GM18858 (cell line): ENCODE measurements at regions not wholly inside any gene's neighbourhood (a gene's known extent, or its start where the extent isn't known, plus 50 kb on each side); places are given as distances from the start of the nearest gene placed in this dataset.
A peak's percentile ranks its signal among the peaks of the same experiment; 100 is the strongest.
"Not testable (repeated sequence)": the region's sequence is repeated elsewhere in the genome, so short reads cannot be mapped to it uniquely, and the experiment has no call there.

ENCODE experiments used
- ATAC-seq: cut with Tn5 transposase; IDR thresholded peaks from one replicate; pipeline ENCODE4 v1.9.1; 2021; ENCODE audit not compliant: unreplicated experiment

DNA sequence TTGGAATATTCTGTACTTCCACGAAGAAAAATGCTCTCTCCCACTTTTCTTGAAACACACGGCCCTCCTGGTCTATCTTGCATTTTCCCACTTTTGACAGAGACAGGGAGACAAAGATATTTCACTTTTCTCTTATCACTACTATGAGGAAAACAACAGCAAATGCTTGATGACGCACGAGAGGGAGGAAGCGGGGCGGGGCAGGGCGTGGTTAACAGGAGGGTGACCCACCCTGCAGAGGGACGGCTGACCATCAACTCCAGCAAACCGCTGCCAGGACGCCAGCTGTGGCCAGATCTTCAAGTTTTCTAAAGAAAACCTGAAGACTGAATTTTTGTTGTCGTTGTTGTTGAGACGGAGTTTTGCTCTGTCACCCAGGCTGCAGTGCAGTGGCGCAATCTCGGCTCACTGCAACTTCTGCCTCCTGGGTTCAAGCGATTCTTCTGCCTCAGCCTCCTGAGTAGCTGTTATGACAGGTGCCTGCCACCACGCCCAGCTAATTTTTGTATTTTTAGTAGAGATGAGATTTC, 63.8 kb downstream of the NSUN5 start:
- not testable (repeated sequence) for ATAC-seq

DNA sequence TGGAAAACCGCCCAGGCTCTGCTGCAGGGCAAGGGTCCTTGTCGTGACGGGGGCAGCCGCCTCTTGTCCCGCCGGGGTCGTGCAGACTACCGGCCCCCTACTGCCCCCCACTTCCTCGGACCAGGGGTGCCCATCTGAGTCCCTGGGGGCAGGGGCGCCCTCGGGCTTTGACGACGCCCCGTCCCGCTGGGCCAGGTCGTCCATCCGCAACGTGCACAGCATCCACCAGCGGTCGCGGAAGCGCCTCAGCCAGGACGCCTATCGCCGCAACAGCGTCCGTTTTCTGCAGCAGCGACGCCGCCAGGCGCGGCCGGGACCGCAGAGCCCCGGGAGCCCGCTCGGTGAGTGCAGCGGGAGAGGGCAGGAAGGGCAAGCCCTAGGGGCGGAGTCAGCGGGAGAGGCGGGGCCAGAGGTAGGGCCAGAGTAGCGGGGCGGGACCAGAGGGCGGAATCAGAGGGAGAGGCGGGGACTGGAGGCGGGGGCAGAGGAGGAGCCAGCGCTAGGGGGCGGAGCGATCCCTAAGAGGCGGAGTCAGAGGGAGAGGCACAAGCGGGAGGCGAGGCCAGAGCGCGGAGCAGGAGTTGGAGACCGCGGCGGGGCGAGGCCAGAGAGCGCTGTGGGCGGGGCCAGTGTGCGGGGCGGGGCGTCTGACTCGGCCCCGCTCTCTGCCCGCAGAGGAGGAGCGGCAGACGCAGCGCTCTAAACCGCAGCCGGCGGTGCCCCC, 73.5 kb downstream of the NSUN5 start:
- ATAC-seq, result peak; percentile 76

DNA sequence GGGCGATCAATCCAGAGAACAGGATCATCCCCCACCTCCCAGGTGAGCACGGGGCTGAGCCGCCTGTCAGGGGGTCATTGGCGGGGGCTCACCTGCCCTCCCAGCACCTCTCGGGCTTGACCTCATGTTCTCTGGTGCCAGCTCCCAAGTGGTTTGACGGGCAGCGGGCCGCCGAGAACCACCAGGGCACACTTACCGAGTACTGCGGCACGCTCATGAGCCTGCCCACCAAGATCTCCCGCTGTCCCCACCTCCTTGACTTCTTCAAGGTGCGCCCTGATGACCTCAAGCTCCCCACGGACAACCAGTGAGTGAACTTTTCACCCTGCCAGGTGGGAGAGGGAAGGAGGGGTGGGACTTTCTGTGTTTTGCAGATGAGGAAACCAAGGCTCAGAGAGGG, 82.9 kb downstream of the NSUN5 start:
- ATAC-seq, result not testable (repeated sequence)

DNA sequence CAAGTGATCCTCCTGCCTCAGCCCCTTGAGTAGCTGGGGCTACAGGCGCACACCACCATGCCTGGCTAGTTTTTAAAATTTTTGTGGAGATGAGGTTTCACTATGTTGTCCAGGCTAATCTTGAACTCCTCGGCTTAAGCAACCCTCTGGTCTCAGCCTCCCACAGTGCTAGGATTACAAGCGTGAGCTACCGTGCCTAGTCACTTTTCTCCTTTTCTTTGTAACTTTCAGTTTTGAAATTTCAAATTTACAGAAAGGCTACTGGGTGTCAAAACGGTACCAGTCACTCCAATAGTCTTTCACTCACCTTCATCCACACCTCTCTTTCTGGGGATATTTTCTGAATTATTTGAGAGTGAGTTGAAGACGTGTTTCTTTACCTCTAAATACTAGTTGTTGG, 86.9 kb downstream of the NSUN5 start:
- ATAC-seq, result peak; percentile 32

DNA sequence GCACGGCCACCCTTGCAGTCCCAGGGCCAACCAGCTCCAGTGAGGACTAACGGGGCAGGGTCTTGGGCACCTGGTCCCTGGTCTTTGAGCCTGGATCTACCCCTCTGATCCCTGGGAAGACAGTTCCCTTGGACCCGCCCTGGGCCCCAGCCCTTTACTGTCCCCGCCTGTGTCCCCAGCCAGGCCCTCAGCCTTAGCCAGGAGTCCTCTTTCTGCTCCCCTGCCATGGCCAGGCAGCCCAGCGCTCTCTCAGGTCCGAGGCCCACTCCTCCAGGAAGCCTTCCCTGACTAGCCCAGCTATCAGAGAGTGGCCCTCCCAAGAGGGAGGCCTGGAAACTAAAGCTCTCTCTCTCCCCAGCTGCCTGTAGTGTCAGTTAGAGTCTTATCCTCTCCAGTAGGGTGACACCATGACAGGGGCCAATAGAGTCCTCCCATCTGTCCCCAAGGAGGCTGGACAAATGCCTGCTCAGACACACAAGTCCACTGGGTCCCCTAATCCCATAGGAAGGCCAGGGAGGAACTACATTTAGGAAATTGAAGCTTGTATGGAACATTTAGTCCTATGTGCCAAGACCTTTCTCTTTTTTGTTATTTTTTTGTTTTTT, 87.8 kb downstream of the NSUN5 start:
- not testable (repeated sequence) for ATAC-seq

DNA sequence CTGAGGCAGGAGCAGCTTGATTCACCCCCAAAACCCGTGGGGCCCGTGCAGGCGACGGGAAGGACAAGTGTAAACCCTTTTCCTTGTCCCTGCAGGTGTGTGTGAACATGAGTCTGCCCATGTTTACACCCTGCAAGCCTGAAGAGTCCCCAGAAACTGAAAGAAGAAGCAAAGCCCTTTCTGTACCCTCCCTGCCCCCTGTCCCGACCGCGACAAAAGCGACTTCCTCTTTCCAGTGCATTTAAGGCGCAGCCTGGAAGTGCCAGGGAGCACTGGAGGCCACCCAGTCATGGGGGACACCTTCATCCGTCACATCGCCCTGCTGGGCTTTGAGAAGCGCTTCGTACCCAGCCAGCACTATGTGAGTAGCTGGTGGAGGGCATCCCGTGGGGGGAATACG, 88.3 kb downstream of the NSUN5 start:
- peak; percentile 74 for ATAC-seq

DNA sequence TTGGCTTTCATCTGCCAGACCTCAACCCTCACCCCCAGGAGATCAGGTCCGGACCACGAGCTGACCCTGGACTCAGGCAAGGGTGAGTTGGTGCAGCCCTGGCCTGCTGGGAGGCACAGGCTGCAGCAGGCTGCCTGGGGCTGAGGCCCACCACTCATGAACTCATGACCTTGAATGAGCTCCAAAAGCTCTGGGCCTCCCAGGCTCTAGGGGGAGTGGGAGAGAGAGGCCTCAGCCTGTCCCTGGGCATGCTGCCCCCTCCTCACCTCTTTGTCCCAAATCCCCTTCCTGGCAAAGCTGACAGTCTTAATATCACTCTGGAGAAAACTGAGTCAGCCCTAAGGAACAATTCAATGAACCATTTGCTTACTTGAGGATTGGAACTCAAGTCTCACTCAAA, 89.8 kb downstream of the NSUN5 start:
- ATAC-seq, result not testable (repeated sequence)

DNA sequence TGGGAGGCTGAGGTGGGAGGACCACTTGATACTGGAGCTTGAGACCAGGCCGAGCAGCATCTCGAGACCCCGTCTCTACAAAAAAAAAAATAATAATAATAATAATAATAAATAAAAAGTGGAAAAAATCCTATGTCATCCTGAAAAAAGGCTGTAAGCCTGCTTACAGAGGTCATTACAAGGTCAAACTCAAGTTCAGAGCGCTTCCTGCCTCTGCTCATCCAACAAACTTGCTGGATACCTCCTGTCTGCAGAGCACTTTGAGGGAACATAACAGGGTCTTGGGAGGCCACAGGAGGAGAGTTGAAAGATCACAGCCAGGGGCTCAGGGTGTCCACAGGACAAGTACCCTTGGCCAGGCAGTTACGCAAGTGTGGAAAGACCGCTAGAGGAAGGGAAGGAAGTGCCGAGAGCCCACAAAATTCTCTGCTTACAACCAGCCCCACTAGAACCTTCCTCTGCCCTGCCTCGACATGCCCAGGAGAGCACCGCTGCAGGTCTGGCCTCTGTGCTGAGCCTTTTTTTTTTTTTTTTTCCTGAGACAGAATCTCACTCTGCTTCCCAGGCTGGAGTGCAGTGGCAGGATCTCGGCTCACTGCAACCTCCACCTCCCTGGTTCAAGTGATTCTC, 92.5 kb downstream of the NSUN5 start:
- not testable (repeated sequence) for ATAC-seq

DNA sequence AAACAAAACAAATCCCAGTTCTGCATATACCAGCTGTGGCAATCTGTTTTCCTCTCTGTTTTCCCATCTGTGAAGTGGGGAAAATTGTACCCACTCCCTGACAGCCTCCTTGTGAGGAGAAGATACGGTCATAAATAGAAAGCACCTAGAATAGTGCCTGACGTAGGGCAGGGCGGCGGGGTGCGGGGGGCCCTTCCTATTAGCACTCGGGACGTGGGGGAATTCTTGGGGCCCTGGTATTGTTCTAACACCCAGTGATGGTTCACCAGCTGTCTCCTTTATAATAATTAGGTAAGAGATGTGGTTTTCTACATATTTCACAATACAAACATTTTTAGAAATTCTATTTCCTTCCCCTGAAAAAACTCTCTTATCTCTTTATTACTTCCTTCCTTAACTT, 93.4 kb downstream of the NSUN5 start:
- not testable (repeated sequence) for ATAC-seq

DNA sequence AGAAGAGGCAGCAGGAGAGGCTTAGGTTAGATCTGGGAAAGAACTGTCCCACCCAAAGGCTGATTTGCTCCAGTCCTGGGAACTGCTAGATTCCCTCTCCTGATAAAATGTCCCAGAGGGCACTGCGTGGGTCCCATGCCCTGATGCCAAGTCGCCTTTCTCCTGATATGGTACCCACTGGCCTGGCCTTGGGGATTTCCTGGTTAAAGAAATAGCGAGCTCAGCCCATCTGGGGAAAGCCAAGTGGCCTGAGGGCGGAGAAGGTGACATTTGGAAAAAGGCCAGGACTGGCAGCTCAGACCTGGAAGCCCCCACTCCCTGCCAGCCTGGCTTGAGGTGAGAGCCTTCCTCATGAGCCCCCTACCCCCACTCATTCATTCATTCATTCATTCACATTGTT, 94.2 kb downstream of the NSUN5 start:
- not testable (repeated sequence) for ATAC-seq

DNA sequence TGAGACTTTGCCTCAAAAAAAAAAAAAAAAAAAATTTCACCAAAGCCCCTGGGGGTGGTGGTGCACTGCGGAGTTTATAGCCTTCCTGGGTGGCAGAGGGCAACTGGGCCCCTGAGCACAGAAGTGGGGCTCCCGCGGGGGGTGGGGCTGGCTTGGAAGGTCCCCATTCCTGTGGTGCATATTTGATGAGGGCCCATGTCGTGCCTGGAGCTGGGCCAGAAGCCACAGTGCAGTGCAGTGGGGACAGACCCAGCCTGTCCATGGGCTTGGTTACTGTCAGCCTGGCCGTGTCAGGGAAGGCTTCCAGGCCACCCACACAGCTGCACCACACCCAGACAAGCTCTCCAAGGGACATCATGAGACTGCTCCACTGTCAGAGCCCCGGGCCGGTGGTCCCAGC, 95.5 kb downstream of the NSUN5 start:
- ATAC-seq, result peak; percentile 32

DNA sequence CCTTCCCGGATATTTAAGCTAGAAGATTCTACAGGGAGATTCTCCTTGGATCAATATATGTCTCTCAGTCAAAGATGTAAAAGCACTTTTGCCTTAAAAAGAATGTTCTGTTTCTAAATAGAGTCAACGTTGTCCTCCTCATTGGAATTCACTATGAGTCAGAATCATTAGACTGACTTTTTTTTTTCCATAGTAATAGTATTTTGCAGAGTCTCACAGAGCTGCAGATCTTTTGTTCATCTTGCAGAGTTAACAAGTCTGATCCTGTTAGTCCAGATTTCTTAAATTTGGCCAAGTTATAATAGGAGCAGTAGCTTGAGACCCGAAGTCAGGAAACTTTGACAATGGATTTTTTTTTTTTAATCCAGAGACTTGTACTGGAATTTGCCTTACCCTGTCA, 103.0 kb downstream of the NSUN5 start:
- ATAC-seq, result not testable (repeated sequence)

DNA sequence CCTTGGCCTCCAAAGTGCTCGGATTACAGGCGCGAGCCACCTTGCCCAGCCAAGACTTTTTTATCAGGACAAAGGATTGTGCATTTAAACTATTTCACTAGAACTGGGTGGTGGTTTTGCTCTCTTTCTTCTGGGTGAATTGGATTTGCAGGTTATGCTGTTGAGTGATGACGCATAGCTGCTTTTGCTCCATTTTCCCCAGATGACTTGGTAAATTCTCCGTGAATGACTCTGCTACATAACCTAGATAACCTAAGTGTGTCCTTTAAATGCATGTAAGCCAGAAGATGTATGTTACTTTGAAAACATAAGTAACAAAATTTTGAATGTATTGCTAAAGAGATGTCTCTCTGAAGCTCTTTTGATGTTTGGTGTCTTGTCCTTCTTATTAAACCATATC, 103.7 kb downstream of the NSUN5 start:
- not testable (repeated sequence) for ATAC-seq

DNA sequence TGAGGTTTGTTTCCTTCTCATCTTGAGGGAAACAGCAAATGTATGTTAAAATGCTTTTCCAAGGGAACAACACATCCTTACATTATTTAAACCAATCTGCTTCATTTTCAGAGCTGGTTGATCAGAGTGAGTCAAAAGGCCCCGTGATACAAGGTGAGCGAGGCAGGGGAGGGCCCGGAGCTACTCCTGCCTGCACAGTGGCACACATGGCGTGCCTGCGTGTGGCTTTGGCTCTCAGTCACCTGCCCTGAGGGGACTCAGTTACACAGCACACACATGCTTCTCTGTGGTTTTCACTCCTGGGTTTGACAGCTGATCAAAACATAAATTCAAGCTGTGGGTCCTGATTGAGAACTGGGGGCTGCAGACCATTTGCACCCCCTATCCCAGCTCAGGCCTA, 105.3 kb downstream of the NSUN5 start:
- ATAC-seq, result not testable (repeated sequence)

DNA sequence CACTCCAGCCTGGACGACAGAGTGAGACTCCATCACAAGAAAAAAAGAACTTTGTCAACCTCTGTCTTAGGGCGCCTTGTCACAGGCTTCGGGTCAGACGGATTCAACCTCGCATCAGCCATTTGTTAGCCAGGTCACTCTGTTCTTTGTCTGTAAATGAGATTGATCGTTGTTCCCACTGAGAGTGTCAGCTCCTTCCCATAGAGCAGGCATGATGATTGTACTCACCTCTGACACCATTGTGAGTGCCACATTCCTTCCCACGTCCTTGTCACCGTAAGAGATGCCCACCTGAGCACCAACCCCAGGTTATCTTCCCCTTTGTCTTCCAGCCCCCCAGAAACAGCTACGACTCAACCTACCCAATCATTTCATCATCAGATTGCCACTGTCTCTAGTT, 107.4 kb downstream of the NSUN5 start:
- not testable (repeated sequence) for ATAC-seq

DNA sequence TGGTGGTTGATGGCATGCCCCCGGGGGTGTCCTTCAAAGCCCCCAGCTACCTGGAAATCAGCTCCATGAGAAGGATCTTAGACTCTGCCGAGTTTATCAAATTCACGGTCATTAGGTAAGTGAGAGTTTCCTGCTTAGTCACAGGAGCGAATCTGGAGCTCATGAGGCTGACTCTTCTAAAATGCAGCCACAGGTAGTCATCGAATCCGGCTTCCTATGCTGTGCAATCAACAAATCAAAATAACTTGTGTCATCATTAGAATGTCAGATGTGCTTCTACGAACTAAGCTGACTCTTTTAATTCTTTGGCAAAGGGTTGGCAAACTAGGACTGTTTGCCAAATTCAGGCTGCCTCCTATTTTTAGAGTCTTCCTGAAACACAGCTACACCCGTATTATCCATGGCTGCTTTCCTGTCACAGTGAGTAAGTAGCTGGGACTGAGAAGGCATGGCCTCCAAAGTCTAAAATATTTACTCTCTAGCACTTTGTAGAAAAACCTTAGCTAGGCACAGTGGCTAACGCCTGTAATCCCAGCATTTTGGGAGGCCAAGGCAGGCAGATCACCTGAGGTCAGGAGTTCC, 108.0 kb downstream of the NSUN5 start:
- not testable (repeated sequence) for ATAC-seq

DNA sequence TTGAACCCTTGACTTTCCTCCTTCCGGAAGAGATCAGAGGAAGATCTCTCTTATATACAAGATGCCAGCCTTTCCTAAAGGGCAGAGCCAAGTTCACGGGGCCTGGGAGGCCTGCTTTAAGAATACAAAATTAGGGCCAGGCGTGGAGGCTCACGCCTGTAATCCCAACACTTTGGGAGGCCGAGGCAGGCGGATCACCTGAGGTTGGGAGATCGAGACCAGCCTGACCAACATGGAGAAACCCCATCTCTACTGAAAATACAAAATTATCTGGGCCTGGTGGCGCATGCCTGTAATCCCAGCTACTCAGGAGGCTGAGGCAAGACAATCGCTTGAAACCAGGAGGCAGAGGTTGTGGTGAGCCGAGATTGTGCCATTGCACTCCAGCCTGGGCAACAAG, 108.2 kb upstream of the SPDYE9 start:
- not testable (repeated sequence) for ATAC-seq

DNA sequence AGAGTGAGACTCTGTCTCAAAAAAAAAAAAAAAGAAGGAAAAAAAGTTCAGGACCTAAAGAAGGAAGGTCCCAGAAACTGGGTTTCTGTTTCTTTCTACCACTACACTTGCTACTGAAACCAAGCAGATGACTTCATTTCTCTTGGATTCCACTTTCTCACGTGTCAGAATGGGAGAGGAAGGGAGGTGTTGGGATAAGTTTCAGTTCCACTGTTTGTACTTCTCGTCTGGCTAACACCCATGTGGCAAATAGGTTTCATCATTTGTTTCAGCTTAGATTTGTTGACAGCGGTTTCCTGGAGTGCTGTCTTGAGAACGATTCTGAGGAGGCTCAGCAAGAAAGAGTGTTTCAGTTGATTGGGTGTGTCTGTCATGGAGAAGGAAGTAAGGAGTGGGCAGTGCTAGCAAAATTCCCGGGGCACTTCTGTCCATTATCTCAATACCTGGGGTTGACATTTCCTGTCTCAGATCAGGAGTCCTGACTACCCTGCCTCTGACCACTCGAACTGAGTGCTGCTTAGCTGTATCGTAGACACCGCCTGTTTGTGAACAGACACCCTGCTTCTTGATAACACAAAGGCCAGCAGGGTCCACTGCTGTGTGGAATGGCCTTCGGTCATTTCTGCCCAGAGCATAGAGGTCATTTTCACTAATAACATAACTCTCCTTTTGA, 104.8 kb upstream of the SPDYE9 start:
- ATAC-seq, result not testable (repeated sequence)

DNA sequence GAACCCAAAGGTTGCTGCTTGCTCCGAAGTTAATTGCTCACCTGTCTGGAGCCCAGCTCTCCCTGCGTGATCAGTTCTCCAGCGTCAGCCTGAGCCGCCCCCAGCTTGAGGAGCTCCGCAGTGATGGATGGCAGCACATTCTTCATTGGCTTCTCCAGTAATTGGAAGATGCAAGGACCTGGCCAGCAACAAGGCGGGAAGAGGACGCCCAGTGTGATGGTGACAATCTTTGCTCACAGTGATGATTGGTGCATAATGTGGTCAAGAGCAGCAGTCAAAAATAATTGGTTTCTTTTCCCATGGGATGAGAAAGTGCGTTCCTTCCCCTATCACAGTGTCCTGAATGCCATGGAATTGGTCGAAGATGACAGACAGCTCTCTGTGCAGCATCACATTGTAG, 102.4 kb upstream of the SPDYE9 start:
- ATAC-seq, result not testable (repeated sequence)

DNA sequence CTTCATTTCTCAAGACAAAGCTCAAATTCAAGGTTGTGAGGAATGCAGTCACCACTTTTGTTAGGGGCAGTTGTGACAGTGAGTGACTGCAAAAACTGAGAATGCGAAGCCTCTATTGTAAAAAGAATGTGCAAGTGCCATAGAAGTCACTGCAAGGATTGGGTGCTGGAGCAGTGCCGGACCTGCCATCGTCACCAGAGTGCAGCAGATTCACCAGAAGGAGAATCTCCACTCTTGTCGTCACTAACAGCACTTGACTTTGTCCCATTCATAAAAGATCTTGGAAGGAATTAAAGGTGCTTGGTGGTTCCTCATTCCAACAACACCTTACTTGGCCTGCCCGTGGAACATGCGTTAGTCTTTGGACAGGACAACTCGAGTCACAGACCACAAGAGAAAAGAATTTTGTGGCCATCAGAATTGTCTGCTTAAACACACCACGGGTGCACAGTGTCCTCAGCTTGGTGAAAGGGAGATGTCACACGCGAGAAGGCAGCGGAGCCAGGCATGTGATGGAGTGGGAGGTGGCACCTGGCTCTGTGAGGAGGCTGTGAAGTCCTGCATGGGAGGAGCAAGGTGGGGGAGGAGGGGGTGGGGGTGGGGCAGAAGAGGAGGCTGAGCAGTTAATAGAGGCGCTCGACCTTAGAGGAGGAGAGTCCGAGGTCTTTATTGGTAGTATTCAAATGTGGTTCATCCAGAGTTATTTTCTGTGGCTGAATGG, 100.9 kb upstream of the SPDYE9 start:
- not testable (repeated sequence) for ATAC-seq
